Upper lobe of left lung (tissue), 4 donors: ENCODE measurements at regions not wholly inside any gene's neighbourhood (a gene's known extent, or its start where the extent isn't known, plus 50 kb on each side); places are given as distances from the start of the nearest gene placed in this dataset.
"Not testable (repeated sequence)": the region's sequence is repeated elsewhere in the genome, so short reads cannot be mapped to it uniquely, and the experiment has no call there.

Source experiments
- CTCF ChIP-seq, 6 experiments: fragments of 450-650 bp in 4 of 6; fragments of 200-600 bp in 2 of 6; sonication (generic) in 2 of 6; IDR thresholded peaks; one replicate each; pipeline ENCODE4 v1.5.1; 2016 to 2019; ENCODE audit warnings: antibody characterized with exemption in 6 of 6
- EP300 ChIP-seq, 4 donors: sonication (generic); formaldehyde crosslinking; IDR thresholded peaks; one replicate each; pipeline ENCODE4 v1.5.1; 2017; ENCODE audit warnings: antibody characterized with exemption in 4 of 4, control low read depth in 2 of 4
- POLR2A ChIP-seq, 4 donors: fragments of 450-650 bp; IDR thresholded peaks; one replicate each; pipeline ENCODE4 v1.5.1; 2016 to 2017; ENCODE audit warnings: antibody characterized with exemption in 4 of 4, mild to moderate bottlenecking in 2 of 4
- POLR2AphosphoS5 ChIP-seq, 2 donors: sonication (generic); formaldehyde crosslinking; IDR thresholded peaks; one replicate each; pipeline ENCODE4 v1.5.1; 2017; ENCODE audit warnings: antibody characterized with exemption in 2 of 2

- not testable (repeated sequence) for TF ChIP-seq POLR2A, CTCF, POLR2AphosphoS5, EP300 (IDR thresholded peaks at IDR 0.05)
Observed at GRCh38 chr16:16672180-16672812, 293.4 kb downstream of the NPIPA7 start.
